BE2C (cell line): ENCODE measurements at regions not wholly inside any gene's neighbourhood (a gene's known extent, or its start where the extent isn't known, plus 50 kb on each side); places are given as distances from the start of the nearest gene placed in this dataset.

Experiments
- DNase-seq: peaks from one replicate; pipeline ENCODE4 v3.0.0-alpha.2; 2020
- H3K27me3 ChIP-seq: fragments of 250-450 bp; sonication (Bioruptor Pico); 2 replicates; pipeline ENCODE4 v1.5.1; 2020; ENCODE audit warnings: mild to moderate bottlenecking
- H3K36me3 ChIP-seq: fragments of 250-450 bp; sonication (Bioruptor Pico); 2 replicates; pipeline ENCODE4 v1.5.1; 2020; ENCODE audit warnings: mild to moderate bottlenecking
- H3K4me1 ChIP-seq: fragments of 250-450 bp; sonication (Bioruptor Pico); 2 replicates; pipeline ENCODE4 v1.5.1; 2020
- H3K4me3 ChIP-seq: 2 replicates; pipeline ENCODE4 v1.5.1; 2011; ENCODE audit warnings: low read depth, low read length
- H3K9me3 ChIP-seq: fragments of 250-450 bp; sonication (Bioruptor Pico); 2 replicates; pipeline ENCODE4 v1.5.1; 2020
- TF ChIP-seq, protein P1 (sequence below): IDR thresholded peaks from 2 replicates; pipeline ENCODE4 v1.5.1; 2012; ENCODE audit warnings: mild to moderate bottlenecking, low read depth, low read length

DNA sequence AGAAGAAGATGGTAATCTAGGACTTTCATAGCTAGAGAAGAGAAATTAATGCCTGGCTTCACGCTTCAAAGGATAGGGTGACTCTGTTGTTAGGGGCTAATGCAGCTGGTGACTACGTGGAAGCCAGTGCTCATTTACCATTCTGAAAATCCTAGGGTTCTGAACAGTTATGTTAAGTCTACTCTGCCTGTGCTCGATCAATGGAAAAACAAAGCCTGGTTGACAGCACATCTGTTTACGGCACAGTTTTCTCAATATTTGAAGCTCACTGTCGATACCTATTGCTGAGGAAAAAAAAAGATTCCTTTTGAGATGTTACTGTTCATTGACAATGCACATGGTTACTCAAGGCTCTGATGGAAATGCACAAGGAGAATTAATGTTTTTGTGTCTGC is 182.6 kb upstream of the NUDT6 start:
- Histone ChIP-seq H3K4me3 (no peak overlapping the region), H3K9me3 (no peaks in the 10 kb centered on the region), H3K36me3 (no peaks in the 10 kb centered on the region), H3K4me1 (no peaks in the 10 kb centered on the region; the same call in 1 of the 2 replicates), H3K27me3 (no peaks in the 10 kb centered on the region)
- TF ChIP-seq, protein P1, sequence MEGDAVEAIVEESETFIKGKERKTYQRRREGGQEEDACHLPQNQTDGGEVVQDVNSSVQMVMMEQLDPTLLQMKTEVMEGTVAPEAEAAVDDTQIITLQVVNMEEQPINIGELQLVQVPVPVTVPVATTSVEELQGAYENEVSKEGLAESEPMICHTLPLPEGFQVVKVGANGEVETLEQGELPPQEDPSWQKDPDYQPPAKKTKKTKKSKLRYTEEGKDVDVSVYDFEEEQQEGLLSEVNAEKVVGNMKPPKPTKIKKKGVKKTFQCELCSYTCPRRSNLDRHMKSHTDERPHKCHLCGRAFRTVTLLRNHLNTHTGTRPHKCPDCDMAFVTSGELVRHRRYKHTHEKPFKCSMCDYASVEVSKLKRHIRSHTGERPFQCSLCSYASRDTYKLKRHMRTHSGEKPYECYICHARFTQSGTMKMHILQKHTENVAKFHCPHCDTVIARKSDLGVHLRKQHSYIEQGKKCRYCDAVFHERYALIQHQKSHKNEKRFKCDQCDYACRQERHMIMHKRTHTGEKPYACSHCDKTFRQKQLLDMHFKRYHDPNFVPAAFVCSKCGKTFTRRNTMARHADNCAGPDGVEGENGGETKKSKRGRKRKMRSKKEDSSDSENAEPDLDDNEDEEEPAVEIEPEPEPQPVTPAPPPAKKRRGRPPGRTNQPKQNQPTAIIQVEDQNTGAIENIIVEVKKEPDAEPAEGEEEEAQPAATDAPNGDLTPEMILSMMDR: no peak
- DNase-seq: no peak

DNA sequence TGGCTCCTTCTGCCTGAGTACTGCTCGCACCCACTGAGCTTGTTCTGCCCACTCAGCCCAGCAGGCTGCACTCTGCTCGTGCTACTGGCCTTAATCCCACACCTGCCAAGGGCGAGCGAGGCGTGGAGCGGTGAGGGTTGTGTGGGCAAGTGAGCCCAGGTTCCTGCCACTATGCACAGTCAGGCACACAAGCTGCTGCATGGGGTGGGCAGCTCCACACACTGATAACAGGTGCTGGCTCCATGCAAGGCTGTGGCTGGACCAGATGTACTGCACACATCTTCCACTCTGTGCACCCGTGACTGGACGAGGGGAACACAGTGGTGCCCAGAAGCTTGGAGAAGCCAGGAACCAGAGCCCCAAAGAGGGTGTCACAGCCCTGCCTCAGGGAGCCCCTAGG is 184.3 kb upstream of the NUDT6 start:
- H3K36me3 ChIP-seq: no peaks in the 10 kb centered on the region
- no peaks in the 10 kb centered on the region for H3K9me3 ChIP-seq
- TF ChIP-seq, protein P1: no peak
- no peaks in the 10 kb centered on the region; the same call in 1 of the 2 replicates for H3K4me1 ChIP-seq
- H3K27me3 ChIP-seq: no peaks in the 10 kb centered on the region
- no peak for DNase-seq
- no peak overlapping the region for H3K4me3 ChIP-seq

DNA sequence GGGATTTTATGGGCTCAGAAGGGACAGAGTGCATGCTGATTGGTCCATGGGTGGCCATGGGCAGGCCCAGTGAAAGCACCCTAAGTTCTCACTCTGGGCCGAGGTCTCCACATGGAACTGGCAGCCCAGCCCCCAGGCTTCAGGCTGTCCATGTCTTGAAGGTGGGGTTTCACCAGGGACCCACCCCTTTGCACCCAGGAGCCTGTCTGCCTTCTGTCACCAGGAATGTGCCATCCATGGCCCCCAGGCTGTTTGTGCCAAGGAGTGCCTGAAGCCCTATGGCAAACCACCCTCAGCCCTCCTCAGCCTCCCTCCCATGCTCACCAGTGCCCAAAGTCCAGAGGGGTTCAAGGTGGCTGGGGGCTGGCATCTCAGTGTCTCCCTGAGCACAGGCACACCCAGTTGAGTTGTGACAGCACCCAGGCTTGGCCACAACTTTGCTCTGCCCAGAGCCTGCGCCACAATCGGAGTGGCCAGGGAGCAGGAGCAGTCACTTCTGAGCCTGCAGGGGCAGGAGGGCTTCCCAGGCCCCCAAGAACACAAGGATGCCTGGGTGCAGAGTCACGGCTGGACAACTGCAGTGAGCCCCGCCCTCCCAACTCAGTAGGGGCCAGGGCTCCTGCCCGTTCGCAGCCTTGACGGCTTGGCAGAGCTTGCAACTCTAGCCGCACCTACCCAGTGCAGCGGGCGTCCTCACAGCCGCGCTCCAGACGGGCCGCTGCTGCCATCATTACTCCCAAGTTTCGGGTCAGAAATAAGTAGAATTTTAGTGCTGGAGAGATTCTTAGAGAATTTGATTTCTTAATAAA is 185.3 kb upstream of the NUDT6 start:
- DNase-seq: no peak
- Histone ChIP-seq H3K4me1 (no peaks in the 10 kb centered on the region; the same call in 1 of the 2 replicates), H3K27me3 (no peaks in the 10 kb centered on the region), H3K36me3 (no peaks in the 10 kb centered on the region), H3K9me3 (no peaks in the 10 kb centered on the region), H3K4me3 (no peak overlapping the region)
- TF ChIP-seq, protein P1: no peak

DNA sequence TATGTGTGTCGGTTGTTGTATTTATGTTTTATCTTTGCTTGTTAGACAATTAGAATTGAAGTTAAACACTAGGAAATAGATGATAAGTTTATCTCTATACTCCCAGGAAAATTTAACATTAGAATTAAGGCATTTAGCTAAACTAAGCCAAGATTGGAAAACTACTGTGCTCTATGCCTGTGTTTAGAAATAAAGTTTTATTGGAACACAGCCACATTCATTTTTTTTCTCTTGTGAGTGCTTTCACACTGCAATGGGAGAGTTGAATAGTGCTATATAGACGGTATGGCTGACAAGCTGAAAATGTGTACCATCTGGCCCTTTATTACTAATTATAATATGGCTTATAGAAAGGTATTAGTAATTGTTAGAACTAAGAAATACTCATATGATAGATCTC is 186.7 kb upstream of the NUDT6 start:
- H3K4me3 ChIP-seq: no peak overlapping the region
- DNase-seq: no peak
- TF ChIP-seq, protein P1: no peak
- H3K27me3 ChIP-seq: no peaks in the 10 kb centered on the region
- no peaks in the 10 kb centered on the region; the same call in 1 of the 2 replicates for H3K4me1 ChIP-seq
- H3K9me3 ChIP-seq: no peaks in the 10 kb centered on the region
- H3K36me3 ChIP-seq: no peaks in the 10 kb centered on the region

DNA sequence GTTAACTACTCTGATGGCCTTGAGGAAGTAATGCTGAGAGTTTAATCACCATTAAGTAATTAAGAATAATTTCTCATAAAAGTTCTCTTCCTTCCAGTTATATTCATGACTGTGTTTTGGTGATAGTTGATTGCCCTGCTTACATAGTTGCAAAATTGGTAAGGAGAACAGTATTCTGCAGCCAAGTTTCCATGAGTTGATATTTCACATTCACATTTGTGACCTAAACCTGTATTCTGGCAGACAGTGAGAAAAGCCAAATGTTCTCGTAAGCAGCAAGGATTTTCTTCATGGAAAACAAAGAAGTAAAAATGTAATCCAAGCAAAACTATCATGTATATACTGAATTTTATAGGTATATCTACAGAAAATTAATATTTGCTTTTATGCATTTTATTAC is 187.8 kb upstream of the NUDT6 start:
- Histone ChIP-seq H3K4me3 (no peak overlapping the region), H3K27me3 (no peaks in the 10 kb centered on the region), H3K9me3 (no peaks in the 10 kb centered on the region), H3K4me1 (no peaks in the 10 kb centered on the region; the same call in 1 of the 2 replicates), H3K36me3 (no peaks in the 10 kb centered on the region)
- TF ChIP-seq, protein P1: no peak
- DNase-seq: no peak

DNA sequence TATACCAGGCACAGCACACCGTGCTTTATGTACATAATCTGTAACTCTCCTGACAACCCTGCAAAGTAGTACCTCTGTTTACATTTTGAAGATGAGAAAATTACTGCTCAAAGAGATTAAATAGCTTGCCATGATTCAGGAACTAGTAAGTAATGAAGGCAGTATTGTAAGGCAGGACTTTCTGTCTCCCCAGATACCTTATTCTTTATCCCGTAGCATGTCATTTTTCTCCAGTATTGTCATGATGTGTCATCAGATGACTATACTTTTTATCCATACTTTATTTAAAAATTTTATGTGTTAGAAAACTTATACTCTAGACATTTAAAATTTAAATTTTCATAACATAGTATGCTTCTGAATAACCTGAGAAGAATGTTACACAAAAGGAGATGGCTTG is 188.3 kb upstream of the NUDT6 start:
- TF ChIP-seq, protein P1: no peak
- no peak for DNase-seq
- no peaks in the 10 kb centered on the region for H3K27me3 ChIP-seq
- H3K36me3 ChIP-seq: no peaks in the 10 kb centered on the region
- H3K9me3 ChIP-seq: no peaks in the 10 kb centered on the region
- H3K4me1 ChIP-seq: no peaks in the 10 kb centered on the region; the same call in 1 of the 2 replicates
- H3K4me3 ChIP-seq: no peak overlapping the region
